ENCODE measurements at regions not wholly inside any gene's neighbourhood (a gene's known extent, or its start where the extent isn't known, plus 50 kb on each side); places are given as distances from the start of the nearest gene placed in this dataset.

- intact Hi-C loops (cut with micrococcal nuclease; ENCODE audit: unreplicated experiment): no loop called here
- TF ChIP-seq CTCF (IDR thresholded peaks at IDR 0.05; ENCODE audit: unreplicated experiment): no peak
- no peaks in the 10 kb centered on the region for H3K36me3 Mint-ChIP-seq (ENCODE audit: insufficient read depth, unreplicated experiment)
- H3K4me3 Mint-ChIP-seq (ENCODE audit: low read depth, unreplicated experiment): no peak overlapping the region
- H3K9me3 Mint-ChIP-seq (ENCODE audit: low read depth, unreplicated experiment): no peaks in the 10 kb centered on the region
- DNase-seq: no peak
- BruUV-seq (replicated peaks): no TSS peak
- CTCF ChIA-PET: no interaction called here
- H3K27me3 Mint-ChIP-seq (ENCODE audit: unreplicated experiment): no peaks in the 10 kb centered on the region
- no peak overlapping the region for H3K27ac Mint-ChIP-seq (ENCODE audit: unreplicated experiment)
- H3K4me1 Mint-ChIP-seq (ENCODE audit: low read depth, unreplicated experiment): no peaks in the 10 kb centered on the region
These were observed 396.4 kb upstream of the USP15 start for GRCh38 chr12:61863811-61864210.

GRCh38 chr12:61869796-61870195, 390.4 kb upstream of the USP15 start:
- H3K4me1 Mint-ChIP-seq (ENCODE audit: low read depth, unreplicated experiment): no peaks in the 10 kb centered on the region
- intact Hi-C loops (cut with micrococcal nuclease; ENCODE audit: unreplicated experiment): no loop called here
- no peaks in the 10 kb centered on the region for H3K27me3 Mint-ChIP-seq (ENCODE audit: unreplicated experiment)
- no peak overlapping the region for H3K27ac Mint-ChIP-seq (ENCODE audit: unreplicated experiment)
- DNase-seq: no peak
- no TSS peak for BruUV-seq (replicated peaks)
- no peak overlapping the region for H3K4me3 Mint-ChIP-seq (ENCODE audit: low read depth, unreplicated experiment)
- TF ChIP-seq CTCF (IDR thresholded peaks at IDR 0.05; ENCODE audit: unreplicated experiment): no peak
- H3K36me3 Mint-ChIP-seq (ENCODE audit: insufficient read depth, unreplicated experiment): no peaks in the 10 kb centered on the region
- H3K9me3 Mint-ChIP-seq (ENCODE audit: low read depth, unreplicated experiment): no peaks in the 10 kb centered on the region
- CTCF ChIA-PET: no interaction called here

GRCh38 chr12:61870658-61871484, 389.3 kb upstream of the USP15 start:
- no peak for TF ChIP-seq CTCF (IDR thresholded peaks at IDR 0.05; ENCODE audit: unreplicated experiment)
- CTCF ChIA-PET: no interaction called here
- H3K4me3 Mint-ChIP-seq (ENCODE audit: low read depth, unreplicated experiment): no peak overlapping the region

GRCh38 chr12:61871485-61871810, 388.8 kb upstream of the USP15 start:
- Mint-ChIP-seq H3K27me3 (ENCODE audit: unreplicated experiment) (no peaks in the 10 kb centered on the region), H3K27ac (ENCODE audit: unreplicated experiment) (no peak overlapping the region), H3K4me1 (ENCODE audit: low read depth, unreplicated experiment) (no peaks in the 10 kb centered on the region), H3K9me3 (ENCODE audit: low read depth, unreplicated experiment) (no peaks in the 10 kb centered on the region), H3K36me3 (ENCODE audit: insufficient read depth, unreplicated experiment) (no peaks in the 10 kb centered on the region), H3K4me3 (ENCODE audit: low read depth, unreplicated experiment) (no peak overlapping the region)
- CTCF ChIA-PET: no interaction called here
- intact Hi-C loops (cut with micrococcal nuclease; ENCODE audit: unreplicated experiment): no loop called here
- no peak for TF ChIP-seq CTCF (IDR thresholded peaks at IDR 0.05; ENCODE audit: unreplicated experiment)
- no peak for DNase-seq
- BruUV-seq (replicated peaks): no TSS peak

More at GRCh38 chr12:61870658-61871484, 389.3 kb upstream of the USP15 start:
- Mint-ChIP-seq H3K27ac (ENCODE audit: unreplicated experiment) (no peak overlapping the region), H3K27me3 (ENCODE audit: unreplicated experiment) (no peaks in the 10 kb centered on the region), H3K4me1 (ENCODE audit: low read depth, unreplicated experiment) (no peaks in the 10 kb centered on the region), H3K9me3 (ENCODE audit: low read depth, unreplicated experiment) (no peaks in the 10 kb centered on the region), H3K36me3 (ENCODE audit: insufficient read depth, unreplicated experiment) (no peaks in the 10 kb centered on the region)
- intact Hi-C loops (cut with micrococcal nuclease; ENCODE audit: unreplicated experiment): no loop called here
- DNase-seq: no peak
- no TSS peak for BruUV-seq (replicated peaks)

Measured in Calu3 (cell line).